IPS DF 4.7 (cell line): ENCODE measurements at regions not wholly inside any gene's neighbourhood (a gene's known extent, or its start where the extent isn't known, plus 50 kb on each side); places are given as distances from the start of the nearest gene placed in this dataset.

Experiments
- DNase-seq: peaks from one replicate; pipeline ENCODE4 v3.0.0-alpha.2; 2013; ENCODE audit warnings: low spot score; ENCODE audit errors: extremely low read depth

GRCh38 chr14:98761993-98762392 is 510.0 kb downstream of the BCL11B start:
- no peak for DNase-seq

DNA sequence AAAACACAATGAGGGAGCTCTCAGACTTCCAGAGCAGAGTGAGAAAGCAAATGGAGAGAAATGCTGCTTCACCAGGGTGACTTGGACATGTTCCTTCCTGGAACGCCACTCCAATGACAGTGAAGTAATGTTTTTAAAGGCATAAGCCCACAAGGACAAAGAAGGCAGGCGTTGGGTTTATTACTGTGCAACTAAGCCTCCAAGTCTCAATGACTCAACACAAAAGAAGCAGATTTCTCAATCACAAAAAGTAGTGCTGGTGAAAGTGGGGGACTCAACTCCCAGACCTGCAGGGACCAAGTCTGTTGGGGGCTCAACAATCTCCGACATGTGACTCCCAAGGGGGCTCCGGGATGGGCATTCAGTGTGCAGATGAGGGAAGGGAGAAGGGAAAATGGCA is 505.2 kb downstream of the BCL11B start:
- DNase-seq = no peak

DNA sequence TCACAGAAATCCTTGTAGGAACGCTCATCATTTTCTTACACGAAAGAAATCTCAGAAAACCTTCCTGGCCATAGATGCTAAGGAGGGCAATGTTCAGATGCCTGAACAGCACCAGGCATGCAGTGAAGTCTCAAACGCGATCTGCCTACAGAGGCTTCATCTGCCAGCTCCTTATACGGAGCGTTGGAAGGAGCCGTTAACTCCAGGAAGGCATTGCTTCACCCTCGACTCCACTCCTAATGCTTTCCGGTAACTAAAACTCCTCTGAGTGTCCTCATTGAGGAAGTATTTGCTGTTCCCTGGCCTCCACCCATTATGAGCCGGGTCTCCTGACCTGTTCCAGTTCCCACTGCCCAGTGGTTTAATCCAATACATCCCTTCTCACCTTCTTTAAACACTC is 502.7 kb downstream of the BCL11B start:
- no peak for DNase-seq

DNA sequence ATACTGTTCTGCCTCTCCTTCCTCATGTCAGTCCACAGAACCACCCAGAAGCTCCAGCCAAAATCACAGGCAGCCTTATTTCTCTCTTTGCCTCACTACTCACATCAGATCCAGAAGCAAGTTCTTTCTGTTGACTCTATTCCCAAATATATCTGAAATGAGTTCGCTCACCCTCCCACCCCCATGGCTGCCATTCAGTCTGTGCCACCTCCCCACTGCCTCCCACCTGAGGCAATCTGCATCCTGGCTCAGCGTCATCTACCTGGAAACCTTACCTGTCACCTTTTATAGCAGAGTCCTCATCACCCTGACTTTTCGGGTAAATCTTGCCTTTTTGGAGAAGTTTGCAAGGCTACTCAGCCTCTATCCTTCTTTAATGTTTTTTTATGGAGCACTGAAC is 501.8 kb downstream of the BCL11B start:
- DNase-seq = no peak

DNA sequence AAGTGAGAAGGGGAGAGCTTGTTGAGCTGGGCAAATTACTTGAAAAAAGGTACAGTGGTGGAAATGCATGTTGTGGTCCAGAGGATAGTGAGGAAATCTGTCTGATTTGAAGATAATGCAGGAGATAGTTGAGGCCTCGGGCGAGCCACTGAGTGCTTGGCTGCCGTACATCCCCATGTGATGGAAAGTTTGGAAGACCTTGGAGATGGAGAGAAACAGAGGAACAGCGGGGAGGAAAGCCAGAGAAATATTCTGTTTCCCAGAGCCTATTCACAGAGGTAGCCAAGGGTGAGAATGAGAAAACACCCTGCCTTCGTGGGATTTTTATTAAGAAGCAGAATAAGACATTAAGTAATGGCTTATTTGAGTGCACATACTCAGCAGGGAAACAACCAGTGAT is 498.2 kb downstream of the BCL11B start:
- DNase-seq = no peak

GRCh38 chr14:98775892-98776291 is 496.1 kb downstream of the BCL11B start:
- no peak for DNase-seq

- DNase-seq = no peak
These were observed 489.9 kb downstream of the BCL11B start for GRCh38 chr14:98782062-98782461.

DNA sequence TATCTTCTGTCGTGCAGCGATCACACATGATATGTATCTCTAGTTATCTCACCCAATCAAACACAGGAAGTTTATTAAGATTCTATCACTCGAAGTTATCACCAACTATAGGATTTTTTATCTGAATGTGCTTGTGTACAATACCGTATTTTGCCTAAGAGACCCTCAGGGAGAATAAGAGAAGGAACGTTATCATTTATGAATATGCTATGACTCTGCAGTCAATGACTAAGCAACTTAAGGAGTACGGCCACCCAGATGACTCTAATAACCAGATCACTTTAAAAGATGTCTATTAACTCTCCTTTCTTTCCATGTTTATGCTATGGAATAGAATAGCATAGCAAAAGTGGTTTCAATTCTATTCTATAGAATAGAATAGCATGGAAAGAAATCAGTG is 486.4 kb downstream of the BCL11B start:
- DNase-seq = no peak

GRCh38 chr14:98786456-98786855 is 485.5 kb downstream of the BCL11B start:
- no peak for DNase-seq

GRCh38 chr14:98791661-98792060 is 480.3 kb downstream of the BCL11B start:
- DNase-seq = no peak

GRCh38 chr14:98792171-98792570 is 479.8 kb downstream of the BCL11B start:
- no peak for DNase-seq

DNA sequence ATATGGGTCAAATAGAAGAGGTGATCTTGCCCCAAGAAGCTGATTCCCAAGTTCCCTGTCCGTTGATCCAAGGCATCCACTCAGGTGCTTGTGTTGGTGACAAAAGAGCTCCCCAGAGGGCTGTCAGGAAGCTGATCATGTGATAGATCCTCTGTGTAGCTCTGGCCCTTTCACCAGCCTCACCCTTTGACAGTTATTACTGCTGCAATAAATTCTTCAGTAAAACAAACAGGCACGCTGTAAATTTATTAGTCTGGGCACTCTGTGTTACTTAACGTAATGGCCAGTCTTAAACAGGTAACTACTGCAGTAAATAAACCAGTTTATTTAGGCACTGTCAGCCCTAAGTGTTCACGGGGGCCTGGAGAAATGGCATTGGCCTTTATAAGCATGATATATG is 473.9 kb downstream of the BCL11B start:
- no peak for DNase-seq

GRCh38 chr14:98799891-98800290 is 472.1 kb downstream of the BCL11B start:
- DNase-seq = no peak

DNA sequence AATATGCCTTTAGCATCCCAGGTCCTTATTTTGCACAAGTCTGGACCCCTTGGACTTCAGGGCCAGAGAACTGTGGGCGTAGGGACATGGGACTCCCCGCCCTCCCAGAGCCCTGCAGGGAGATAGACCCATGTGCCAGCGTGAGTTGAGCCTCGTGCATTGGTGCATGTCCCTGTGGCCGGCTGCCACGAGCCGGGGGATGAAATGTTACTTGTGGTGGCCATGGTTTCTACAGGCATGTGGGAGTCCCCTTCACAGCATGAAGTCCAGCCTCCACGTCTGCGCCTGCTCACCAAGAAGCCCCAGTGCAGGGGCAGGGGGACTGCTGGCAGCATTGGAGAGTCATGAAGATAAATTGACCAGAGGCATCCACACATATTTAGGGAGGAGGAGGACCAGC is 470.0 kb downstream of the BCL11B start:
- no peak for DNase-seq

DNA sequence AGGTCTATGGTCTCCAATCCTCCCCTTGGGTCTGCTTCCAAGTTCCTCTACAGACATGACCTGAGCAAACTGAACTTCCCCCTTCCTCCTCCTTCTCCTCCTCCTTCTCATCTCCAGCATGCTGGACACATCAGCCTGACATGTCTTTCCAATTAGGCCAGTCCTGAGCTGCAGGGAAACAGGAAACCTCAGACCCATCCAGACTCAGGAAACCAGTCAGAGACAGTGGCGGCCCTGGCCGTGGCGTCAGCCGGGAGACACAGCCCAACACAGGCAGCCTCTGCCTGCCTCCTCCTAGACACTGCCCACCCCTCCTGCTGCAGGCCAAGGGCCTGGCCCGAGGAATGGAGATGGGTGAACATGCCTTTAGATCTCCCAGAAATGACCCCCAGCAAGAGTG is 468.8 kb downstream of the BCL11B start:
- no peak for DNase-seq

- no peak for DNase-seq
These were observed 463.2 kb downstream of the BCL11B start for GRCh38 chr14:98808494-98809407.

DNA sequence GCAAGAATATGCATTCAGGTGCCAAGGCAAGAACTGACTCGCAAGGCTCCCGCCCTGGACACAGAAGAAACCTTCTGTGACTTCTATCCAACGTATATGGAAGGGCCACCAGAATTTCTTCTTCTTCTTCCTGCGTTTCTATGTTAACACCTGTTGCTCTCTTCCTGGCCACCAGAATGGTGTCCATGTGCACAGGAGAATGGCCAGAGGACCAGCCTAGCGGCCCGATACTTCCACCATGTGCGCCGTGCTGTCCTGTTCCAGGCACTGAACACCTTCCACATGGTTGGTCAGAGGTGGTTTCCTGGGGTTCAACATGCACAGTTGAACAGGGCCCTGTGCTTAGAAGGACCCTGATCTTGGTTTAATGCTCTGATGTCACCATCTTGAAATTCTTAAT is 455.8 kb downstream of the BCL11B start:
- no peak for DNase-seq

DNA sequence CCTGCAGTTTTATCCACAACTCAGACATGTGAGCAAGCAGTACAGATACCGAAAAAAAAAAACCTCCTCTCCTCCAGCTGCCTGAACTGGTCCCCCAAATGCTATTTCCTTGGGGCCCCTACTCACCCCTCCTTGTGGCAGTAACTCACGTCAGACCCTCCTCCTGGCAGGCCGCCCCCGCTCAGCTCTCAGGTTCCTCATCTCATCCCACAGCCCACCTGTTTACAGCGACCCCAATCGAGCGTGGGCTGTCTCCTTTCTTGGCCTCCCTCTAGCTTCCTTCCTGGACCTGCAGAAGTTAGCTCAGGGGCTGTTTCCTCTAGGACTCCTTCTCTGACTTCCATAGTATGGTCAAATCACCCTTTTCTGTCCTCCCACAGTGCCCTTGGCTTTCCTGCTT is 455.3 kb downstream of the BCL11B start:
- DNase-seq = no peak

GRCh38 chr14:98819132-98819866 is 452.7 kb downstream of the BCL11B start:
- peak; percentile 90 for DNase-seq

GRCh38 chr14:98819867-98820206 is 452.2 kb downstream of the BCL11B start:
- DNase-seq = peak; percentile 41

DNA sequence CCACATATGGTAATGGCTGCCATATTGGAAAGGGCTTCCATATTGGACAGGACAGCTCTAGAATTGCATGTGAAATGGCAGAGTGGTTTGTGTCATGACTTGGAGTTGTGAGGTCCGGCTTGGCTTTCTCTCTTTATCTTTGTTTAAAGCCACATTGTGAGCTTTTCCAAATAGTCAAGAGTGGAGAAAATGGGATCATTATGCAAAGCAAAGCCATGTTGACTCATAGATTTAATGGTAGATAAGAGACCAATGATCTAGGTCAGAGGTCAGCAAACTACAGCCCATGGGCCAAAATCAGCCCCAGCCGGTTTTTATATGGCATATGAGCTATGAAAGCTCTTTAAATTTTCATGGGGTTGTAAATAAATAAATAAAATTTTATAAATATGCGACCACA is 449.1 kb downstream of the BCL11B start:
- no peak for DNase-seq

DNA sequence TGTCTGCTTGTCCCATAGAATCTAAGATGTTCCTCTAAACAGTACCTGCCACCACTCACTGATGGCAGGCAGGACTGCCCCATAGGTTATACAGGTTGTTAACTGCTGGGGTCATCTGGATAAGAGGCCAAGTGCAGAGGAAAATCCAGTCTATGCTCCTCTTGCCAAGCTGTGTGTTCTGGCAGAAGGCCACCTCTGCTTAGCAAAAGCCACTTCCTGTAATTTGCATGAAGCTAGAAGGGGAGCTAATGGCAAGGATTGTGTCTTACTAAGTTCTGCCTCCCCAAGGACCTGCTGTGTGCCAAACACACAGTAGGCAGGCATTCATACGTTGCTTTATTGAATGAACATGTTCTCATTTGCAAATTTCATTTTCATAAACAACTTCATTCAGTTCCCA is 445.4 kb downstream of the BCL11B start:
- DNase-seq = no peak

GRCh38 chr14:98834119-98834518 is 437.9 kb downstream of the BCL11B start:
- DNase-seq = no peak
